ENCODE measurements at regions not wholly inside any gene's neighbourhood (a gene's known extent, or its start where the extent isn't known, plus 50 kb on each side); places are given as distances from the start of the nearest gene placed in this dataset.

DNA sequence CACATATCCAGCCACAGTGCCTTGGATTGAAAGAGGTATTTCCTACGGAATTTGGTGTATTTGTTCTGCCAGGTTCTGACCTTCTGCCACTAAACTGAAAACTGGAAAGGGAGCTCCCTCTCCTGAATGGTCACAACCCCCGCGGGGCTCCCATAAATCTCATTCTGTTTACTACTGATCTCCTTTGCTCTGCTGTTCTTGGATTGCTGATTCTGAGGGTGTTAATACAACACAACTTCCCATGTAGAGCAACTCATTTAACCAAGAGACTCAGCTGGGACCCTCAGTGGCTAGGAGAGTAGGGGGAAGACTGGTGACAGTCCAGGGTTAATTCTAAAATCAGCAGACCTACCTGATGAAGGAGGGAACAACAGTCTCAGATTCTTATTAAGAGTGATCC, 662.9 kb downstream of the INHBA start:
- DNase-seq (ENCODE audit: low read depth) = no peak

DNA sequence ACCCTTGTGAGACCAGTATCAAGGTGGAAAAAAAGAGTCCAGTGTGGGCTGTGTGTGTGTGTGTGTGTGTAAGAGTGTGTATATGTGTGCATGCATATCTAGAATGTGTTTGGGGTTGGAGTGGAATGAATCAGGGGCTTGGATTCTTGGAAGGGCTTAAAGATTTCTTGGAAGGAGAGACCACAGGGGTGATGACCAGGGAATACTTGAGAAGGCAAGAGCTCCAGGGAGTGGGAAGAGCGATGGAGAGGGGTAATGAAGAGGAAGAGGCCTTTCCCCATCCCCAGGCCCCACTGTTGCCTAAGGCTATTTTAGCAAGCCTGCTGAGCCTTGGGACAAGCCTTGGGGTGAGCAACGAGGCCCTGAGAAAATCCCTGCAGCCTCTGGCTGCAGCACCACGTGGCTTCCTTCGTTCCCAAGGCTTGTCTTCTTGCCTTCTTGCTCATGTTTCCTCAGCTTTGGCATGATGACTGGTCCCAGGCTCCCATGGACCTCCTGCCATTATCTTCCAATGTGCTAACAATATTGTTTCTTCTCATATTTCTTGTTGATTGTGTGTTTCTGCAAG, 663.4 kb downstream of the INHBA start:
- no peak for DNase-seq (ENCODE audit: low read depth)

DNA sequence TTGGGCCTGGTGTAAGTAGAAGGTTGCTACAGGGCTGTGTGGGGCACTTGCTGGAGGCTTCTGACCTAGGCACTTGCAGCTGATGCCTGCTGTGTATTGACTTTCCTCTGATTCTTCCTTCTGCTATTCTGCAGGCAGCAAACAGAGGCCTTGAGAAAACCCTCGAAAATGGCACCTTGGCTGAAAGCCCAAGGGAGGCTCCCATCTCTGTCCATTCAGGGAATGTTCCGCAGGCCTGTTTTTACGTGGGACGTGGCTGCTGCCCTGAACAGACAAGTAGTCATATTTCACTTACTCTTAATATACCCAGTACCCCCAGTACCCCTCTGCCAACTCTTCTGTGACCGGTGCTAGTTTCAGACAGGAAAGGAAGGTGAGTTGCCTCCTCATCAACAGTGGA, 664.7 kb downstream of the INHBA start:
- DNase-seq (ENCODE audit: low read depth) = no peak

DNA sequence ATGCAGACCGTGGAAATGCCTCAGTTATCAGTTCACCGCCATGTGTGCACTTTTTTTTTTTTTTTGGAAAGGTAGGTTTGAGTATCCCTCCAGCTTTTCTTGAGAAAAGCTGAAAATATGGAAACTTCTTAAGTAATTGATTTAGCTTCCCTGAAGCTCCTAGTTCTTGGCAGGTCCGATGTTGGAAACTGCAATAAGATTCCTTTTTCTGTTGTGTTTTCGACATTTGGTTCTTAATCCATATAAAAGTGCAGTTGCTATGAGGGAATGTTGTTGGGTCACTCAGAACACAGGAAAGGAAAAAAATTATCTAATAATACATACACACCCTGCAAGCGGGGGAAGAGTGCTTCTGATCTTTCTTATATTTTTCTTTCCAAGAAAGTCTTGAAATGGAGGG, 665.2 kb downstream of the INHBA start:
- no peak for DNase-seq (ENCODE audit: low read depth)

DNA sequence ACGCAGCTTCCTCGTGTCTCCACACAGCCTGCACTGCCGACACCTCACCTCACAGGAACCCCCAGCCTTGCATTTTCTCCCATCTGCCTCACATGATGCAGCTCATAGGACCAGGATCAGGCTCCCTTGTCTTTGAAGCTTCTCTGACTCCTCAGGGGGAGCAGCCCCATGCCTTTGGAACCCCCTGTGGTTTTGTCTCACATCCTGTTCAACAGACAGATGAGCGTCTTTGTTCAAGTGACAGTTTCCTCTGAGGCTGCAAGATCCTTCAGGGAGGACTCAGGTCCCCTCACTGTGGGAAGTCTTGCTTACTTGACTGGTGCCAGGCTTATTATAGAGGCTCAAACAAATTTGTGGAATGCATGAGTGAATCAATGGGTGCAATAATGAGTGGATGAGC, 667.1 kb downstream of the INHBA start:
- no peak for DNase-seq (ENCODE audit: low read depth)

DNA sequence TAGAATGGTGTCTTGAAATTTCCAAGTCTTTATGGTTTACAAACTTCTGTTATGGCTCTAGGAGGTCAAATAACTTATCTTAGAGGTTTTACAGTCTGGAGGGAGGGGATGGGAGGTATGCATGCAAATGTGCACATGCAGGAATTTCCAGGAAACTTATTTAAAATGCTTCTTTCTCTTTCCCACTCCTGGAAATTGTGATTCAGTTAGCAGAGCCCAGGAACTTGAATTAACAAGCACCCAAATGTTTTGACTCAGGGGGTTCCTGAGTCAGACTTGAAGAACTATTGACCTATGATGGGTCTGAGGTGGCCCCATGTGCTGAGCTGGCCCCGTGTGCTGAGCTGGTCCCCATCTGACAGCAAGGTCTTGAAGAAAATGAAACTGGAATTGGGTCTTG, 669.4 kb downstream of the INHBA start:
- DNase-seq (ENCODE audit: low read depth) = no peak

DNA sequence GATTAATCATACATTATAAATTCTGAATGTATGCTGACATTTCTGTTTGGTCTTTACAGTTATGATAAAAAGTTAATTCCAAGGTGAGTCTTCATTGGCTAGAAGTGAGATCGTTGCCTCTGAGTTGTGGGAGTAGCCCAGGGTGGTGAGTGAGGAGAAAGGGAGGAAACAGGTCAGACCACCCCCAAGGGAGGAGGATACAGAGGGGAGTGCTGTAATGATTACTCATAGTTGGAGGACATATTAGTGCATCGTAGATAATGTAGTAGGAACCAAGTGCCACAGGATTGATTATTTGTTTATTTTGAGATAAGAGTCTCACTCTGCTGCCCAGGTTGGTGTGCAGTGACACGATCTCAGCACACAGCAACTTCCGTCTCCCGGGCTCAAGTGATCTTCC, 672.2 kb downstream of the INHBA start:
- no peak for DNase-seq (ENCODE audit: low read depth)

DNA sequence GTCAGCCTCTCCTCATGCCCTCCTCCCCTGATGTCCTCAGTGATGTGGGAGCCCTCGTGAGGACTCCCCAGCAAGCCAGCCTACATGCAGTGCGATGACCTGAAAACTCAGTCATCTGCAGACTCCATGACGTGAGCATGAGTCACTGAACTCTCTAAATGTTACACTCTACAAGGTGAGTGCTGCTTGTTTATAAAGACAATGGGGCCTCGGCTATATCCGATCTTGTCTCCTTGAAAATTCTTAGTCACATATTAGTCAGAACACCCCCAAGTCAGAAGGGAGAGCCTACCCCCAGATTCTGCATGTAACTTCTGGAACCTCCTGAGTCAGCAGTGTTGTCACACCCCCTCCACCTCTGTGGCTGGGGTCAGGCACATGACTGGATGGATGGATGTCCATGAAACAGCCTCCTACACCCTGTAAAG, 673.8 kb downstream of the INHBA start:
- peak; percentile 90 for DNase-seq (ENCODE audit: low read depth)

DNA sequence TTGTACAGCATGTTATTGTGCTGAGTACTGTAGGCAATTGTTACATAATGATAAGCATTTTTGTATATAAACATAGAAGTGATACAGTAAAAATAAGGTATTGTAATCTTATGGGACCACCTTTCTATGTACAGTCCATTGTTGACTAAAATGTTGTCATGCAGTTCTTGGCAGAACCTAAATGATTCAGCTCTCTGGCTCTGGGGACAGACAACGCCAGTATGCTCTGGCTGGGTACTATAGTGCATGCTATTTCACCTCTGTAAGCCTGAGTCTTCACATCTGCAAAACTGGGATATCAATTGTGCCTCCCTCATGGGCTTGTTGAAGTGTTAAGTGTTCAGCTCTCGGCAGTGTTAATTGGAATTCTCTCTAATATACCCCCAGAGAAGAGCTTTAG, 674.3 kb downstream of the INHBA start:
- DNase-seq (ENCODE audit: low read depth) = no peak

DNA sequence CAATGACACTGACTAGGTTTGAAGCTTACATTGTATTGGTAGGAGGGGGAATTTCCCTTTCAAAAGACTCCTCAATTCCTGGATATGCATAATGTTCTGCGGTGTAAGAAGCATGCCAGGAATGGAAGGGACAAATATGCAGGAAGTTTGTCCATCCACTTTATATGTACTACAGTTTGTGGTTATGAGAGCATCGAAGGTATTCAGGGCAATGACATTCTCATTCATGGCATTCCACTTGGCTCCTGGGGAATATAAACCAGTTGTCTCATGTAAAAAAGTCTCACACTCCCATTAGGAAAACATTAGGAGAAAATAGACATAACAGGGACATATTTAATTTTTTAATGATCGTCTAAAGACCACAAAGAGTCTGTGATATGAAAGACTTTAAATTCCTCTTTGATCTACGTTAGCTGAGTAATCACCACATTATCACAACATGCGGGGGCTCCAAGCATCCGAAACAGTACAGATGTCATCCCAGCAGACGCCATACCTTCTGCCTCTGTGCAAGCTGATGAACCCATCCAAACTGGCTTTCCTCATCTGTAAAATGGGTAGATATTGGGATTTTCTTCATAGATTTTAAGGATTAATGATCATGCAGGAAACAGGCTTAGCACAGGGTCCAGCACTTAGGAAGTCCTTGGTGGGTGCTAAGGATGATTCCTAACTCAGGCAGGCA, 675.3 kb downstream of the INHBA start:
- DNase-seq (ENCODE audit: low read depth) = peak; percentile 86

DNA sequence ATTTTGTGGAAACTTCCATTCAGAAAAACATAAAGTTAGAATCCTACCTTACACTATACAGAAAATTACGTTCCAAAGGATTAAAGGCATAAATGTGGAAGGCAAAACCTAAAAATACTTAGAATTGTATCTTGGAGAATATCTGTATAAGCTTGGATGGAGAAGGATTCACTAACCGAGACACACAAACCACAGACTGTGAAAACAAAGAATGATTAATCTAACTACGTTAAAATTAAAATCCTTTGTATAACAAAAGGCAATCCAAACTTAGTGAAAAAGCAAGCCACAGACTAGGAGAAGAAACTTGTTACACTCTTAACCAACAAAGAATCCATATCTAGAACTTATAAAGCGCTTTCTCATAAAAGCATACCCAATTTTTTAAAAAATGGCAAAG, 678.8 kb downstream of the INHBA start:
- no peak for DNase-seq (ENCODE audit: low read depth)

DNA sequence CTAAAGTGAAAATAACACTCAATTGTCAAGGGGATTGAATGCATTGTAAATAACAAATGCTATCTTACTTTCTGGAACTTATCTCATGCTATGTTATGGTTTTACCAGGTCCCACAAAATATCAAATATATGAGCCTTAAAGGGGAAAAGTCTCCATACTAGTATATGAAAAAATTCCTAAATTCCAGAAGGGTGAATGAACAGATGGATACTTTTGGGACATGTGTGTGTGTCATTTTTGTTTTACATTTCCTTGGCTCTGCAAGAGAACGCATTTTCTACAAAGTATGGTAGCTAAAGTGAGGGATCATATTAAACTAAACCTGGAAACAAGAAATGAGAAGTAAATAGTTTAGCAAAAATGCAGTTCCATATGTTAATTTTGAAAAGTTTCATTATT, 682.8 kb downstream of the INHBA start:
- DNase-seq (ENCODE audit: low read depth) = no peak

DNA sequence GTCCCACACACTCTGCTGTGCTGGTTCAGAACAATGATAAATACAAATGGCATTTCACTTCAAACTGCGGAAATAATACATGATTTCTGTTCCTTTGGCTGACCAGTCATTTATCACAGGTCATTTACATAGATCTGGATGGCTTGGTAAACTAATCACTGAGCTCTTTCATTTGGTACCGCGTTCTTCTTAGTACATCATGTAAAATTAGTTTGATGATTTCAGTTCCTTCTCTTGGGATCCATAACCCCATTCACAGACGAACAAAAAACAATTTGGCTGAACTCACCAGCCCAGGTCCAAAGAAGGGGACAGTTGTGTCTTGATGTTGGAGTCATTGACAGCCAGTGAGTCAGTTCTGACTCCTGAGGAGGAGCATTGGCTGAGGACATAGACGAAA, 689.8 kb downstream of the INHBA start:
- no peak for DNase-seq (ENCODE audit: low read depth)

DNA sequence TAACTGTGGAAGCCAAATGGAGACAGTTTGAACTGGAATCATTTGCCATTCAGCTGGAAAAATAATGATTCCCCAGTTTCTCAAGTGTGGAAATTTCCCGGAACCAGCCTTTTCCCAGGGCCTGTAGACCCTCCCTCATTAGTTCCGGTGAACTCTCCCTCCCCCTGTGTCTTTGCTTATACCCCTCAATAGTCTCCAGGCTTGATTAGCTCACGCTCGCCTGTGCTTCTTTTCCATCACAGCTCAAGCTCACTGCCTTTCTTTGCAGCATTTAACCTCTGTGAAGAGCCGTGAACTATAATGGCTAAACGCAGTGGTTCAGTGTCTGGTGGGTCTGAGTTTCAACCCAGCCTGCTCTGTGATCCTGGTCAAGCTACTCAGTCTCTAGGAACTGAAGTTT, 690.8 kb downstream of the INHBA start:
- no peak for DNase-seq (ENCODE audit: low read depth)

DNA sequence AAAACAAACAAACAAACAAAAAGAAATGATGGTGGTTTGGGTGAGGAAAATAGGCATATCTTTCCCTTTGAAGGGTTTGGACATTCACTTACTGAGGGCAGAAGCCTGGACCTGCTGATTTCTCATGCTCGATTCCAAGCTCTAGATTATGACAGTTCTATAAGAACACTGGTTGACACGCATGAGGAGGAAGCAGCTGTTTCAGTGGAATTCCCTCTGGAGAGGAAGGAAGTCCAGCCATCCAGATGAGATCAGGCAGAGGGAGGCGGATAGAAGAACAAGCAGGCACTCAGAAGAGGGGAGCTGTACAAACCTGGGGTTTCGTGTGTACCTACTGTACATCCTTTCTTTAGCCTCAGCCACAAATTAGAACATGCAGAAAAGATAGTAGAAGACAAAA, 691.9 kb downstream of the INHBA start:
- no peak for DNase-seq (ENCODE audit: low read depth)

DNA sequence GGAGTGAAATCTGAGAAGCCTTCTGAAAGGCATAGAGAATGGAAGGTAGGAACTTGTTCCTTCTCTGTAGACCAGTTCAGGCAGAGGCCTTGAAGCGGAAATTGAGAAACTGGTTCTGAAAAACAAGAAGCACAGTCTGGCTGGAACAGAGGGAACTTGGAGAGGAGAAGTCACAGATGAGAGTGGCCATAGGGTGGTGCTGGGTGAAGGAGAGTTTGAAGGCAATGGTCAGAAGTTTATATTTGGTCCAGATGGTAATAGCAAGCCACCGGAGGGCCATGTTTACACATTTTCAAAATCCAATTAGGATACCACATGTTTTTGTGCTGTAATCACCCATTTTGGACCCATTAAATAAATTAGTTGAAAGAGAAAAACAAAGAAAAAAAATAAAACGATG, 692.5 kb downstream of the INHBA start:
- no peak for DNase-seq (ENCODE audit: low read depth)

DNA sequence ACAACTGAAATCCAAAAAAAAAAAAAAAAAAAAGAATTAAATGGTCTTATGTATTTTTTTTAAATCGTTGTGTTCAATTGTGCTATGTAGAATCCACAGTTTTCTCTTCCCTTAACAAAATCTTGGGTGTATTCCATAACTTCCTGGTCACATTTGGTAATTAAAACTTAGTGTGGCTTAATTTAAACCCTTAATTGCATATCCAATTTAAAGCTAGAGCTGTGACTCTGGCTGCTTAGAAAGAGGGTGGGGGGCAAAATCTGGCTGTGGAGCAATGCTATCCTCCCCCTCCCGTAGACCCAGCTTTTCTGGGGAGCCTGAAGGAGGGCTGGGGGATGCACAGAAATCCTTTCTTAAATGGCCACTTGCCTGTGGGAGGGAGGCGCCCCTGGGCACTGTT, 695.1 kb downstream of the INHBA start:
- DNase-seq (ENCODE audit: low read depth) = no peak

DNA sequence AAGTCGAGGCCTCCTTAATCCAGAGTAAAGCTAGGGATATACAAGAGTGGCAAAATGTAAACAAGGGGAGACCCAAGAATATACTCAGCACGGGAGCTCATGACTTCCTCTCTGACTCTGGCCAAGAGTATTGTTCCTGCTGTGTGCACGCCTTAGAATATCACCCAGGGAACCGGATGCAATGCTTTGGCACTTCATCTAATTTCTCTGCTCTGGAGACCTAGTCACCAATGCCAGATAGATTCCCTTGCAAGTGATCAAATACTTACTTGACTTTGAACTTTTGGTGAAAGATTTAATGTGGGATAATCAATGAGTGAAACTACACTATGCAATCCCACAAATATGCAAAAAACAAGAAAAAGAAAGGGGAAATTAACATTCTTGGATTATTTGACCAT, 695.5 kb downstream of the INHBA start:
- DNase-seq (ENCODE audit: low read depth) = no peak

DNA sequence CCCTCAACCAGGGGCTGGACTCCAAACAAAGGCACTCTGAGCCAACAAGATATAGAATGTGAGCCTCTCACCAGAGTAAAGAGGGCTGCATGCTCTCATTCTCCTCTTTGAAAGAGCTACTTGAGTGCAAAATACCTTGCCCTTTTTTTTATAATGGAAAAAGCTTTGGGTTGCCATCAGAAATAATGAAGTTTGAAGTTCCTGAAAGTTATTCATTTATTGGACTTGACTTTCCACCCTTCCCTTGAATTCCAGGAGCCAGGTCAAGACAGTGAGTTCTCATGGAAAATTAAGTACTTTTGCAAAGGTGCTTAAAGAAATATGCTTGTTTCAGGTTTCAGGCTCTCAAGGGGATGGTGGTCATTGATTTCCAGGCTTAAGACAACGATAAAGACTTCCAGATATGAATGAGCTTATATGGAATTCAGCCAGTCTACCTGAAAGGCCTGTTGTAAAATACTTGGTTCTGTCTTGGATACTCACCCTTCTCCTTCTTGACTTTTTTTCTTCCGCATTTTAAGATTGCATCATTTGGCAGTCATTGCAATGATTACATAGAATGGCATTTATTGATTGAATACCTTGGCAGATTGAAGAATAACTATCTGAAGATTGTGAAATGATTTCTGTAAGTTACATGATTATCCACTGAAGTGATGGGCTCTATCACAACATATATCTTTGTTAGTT, 696.4 kb downstream of the INHBA start:
- DNase-seq (ENCODE audit: low read depth) = no peak

DNA sequence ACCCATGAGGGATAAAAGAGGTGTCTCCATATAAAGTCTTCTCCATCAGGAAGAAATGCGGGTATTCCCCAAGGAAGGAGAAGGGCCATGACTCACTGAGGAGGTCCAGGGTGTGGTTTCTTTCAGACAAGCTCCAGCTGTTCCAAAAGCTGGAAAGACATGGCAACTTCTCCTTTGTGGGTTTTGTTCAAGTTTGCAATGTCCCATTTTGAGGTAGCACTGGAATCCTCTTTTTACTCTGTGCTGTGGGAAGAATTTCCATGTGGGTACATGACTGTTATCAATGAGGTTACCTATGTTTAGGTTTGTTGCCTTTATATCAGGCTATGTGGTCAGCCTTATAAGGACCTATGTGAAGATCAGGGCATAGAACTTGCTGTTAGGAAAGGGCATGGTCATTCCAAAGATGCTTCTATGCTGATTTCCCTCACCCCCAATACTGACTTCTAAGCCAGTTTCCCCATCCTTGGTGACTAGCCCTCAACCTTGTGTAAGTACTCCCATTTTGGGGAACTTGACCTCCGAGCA, 697.5 kb downstream of the INHBA start:
- peak; percentile 81 for DNase-seq (ENCODE audit: low read depth)

DNA sequence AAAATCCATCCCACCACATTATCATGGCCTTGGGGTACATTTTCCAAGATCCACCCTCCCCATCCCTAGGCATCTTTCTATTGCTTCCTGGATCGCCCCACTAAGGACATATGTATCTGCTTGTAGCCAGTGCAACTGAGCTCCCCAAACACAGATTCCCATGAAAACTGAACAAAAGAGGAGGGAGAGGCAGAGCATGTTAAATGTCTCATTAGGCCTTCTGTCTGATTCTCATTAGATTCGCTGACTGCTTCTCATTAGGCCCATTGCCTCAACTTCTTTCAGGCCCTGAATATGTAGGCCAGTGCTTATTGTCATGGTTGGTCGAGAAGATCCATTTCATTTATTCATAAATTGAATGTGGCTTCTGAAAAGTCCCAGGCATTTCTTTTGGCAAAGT, 698.9 kb downstream of the INHBA start:
- no peak for DNase-seq (ENCODE audit: low read depth)

DNA sequence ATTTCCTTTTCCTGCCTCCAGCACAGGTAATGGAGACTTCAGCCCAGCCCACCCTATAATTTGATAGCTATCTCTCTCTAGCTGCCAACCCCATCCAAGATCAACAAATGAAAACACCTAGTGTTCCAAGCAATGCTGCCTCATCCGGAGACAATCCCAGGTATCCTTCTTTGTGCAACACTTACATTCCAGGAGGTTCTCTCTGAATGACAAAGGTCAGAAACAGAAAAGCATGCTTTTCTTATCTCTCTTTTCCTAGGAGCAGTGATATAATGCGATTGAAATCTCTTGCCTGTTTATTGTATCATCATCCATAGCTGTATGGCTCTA, 699.3 kb downstream of the INHBA start:
- no peak for DNase-seq (ENCODE audit: low read depth)

DNA sequence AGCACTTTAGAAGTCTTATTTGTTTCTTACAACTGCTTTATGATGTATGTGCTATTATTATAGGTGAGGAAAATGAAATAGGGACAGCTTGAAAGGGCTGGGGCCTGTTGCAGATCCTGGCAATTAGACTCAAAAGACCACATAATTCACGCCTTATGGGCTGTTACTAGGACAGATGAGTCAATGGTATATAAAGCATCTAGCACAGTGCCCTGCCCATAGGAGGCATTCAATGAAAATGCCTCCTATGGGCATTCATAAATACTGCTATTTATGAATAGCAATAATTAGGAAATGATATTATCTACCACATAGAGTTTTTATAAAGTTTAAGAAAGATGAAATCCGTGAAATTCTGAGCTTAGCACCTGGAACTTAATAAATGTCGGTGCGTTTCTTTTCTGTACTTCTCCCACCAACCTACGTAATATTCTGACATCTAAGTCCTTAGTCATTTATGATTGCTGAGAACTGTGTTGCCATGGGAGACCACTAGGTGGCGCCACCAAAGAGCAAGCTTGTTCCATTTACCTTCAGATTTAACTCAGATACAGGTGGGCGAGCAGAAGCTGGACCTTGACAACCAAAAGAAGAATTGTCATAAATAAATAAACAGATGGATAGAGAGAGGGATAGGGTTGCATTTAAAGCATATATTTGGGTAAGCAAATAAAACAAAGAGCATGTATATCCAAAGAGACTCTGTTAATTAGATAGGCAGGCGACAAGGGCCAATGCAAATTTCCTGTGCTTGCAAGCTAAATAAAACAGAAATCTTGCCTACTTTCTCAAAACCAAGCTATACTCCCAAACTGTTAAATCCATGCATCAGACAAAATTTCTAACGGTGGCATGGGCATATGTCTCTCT, 699.9 kb downstream of the INHBA start:
- DNase-seq (ENCODE audit: low read depth) = no peak

Measured in HS-27A (cell line).